ENCODE measurements at regions not wholly inside any gene's neighbourhood (a gene's known extent, or its start where the extent isn't known, plus 50 kb on each side); places are given as distances from the start of the nearest gene placed in this dataset.

DNA sequence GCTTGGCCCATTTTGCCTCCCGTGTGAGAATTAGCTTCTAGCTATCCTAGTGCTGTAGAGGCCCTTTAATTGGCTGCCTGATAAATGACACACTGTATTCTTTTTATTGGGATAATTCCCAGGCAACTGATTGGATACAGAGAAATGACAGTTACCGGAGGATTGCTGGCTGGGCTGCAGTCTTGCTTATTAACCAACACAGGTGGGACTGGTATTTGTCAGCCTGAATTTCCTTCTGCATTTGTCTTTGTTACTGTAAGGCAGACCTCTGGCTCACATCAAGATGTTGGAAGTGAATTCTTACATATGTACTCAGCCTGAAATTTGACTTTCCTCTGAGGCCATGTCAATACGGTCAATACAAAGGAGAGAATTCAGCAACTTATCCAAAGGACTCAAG, 650.8 kb upstream of the SOX9 start:
- TF ChIP-seq POLR2A (IDR thresholded peaks at IDR 0.05; ENCODE audit: low read depth) = no peak
- no peak for TF ChIP-seq EP300 (IDR thresholded peaks at IDR 0.05)
